Neural progenitor cell (in vitro differentiated cells): ENCODE measurements at regions not wholly inside any gene's neighbourhood (a gene's known extent, or its start where the extent isn't known, plus 50 kb on each side); places are given as distances from the start of the nearest gene placed in this dataset.

Source experiments
- EZH2 ChIP-seq: fragments of 200-600 bp; sonication (generic); IDR thresholded peaks from 2 replicates; pipeline ENCODE4 v1.6.1; 2017; ENCODE audit warnings: antibody characterized with exemption, mild to moderate bottlenecking, moderate library complexity
- TF ChIP-seq, protein P1 (sequence below): fragments of 200-600 bp; sonication (generic); IDR thresholded peaks from 2 replicates; pipeline ENCODE4 v1.5.1; 2017; ENCODE audit warnings: antibody characterized with exemption, mild to moderate bottlenecking

DNA sequence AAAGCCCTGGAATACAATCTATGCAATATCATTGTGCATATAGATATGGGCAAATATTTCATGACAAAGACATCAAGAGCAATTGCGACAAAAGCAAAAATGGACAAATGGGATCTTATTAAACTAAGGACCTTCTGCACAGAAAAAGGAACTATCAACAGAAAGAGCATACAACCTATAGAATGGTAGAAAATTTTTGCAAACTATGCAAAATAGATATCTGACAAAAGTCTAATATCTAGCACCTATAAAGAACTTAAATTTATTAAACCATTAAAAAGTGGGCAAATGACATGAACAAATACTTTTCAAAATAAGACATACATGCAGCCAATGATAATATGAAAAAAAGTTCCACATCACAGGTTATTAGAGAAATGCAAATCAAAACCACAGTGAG lies 312.9 kb downstream of the GLUD2 start:
- TF ChIP-seq, protein P1, sequence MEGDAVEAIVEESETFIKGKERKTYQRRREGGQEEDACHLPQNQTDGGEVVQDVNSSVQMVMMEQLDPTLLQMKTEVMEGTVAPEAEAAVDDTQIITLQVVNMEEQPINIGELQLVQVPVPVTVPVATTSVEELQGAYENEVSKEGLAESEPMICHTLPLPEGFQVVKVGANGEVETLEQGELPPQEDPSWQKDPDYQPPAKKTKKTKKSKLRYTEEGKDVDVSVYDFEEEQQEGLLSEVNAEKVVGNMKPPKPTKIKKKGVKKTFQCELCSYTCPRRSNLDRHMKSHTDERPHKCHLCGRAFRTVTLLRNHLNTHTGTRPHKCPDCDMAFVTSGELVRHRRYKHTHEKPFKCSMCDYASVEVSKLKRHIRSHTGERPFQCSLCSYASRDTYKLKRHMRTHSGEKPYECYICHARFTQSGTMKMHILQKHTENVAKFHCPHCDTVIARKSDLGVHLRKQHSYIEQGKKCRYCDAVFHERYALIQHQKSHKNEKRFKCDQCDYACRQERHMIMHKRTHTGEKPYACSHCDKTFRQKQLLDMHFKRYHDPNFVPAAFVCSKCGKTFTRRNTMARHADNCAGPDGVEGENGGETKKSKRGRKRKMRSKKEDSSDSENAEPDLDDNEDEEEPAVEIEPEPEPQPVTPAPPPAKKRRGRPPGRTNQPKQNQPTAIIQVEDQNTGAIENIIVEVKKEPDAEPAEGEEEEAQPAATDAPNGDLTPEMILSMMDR: no peak
- no peak for TF ChIP-seq EZH2
